ENCODE measurements at regions not wholly inside any gene's neighbourhood (a gene's known extent, or its start where the extent isn't known, plus 50 kb on each side); places are given as distances from the start of the nearest gene placed in this dataset.

GRCh38 chr4:85419103-85419502 lies 55.8 kb upstream of the ARHGAP24 start:
- H4K20me1 ChIP-seq (ENCODE audit: insufficient read depth, low read length), result no peaks in the 10 kb centered on the region
- H2AFZ ChIP-seq (ENCODE audit: low read length), result no peak overlapping the region
- no peaks in the 10 kb centered on the region for H3K79me2 ChIP-seq (ENCODE audit: low read length)
- H3K4me2 ChIP-seq (ENCODE audit: low read depth, low read length), result no peak overlapping the region
- no peak overlapping the region for H3K4me3 ChIP-seq (ENCODE audit: low read length)
- H3K4me1 ChIP-seq (ENCODE audit: low read length), result no peaks in the 10 kb centered on the region
- H3K9ac ChIP-seq (ENCODE audit: low read length), result no peak overlapping the region
- DNase-seq, result no peak
- H3F3A ChIP-seq (ENCODE audit: insufficient read depth, low read length), result no peaks in the 10 kb centered on the region
- no peaks in the 10 kb centered on the region for H3K9me3 ChIP-seq (replicated peaks; ENCODE audit: insufficient read depth, low read length)
- no peak for TF ChIP-seq CTCF (IDR thresholded peaks at IDR 0.05; ENCODE audit: low read length)
- no peaks in the 10 kb centered on the region for H3K9me2 ChIP-seq (replicated peaks; ENCODE audit: insufficient read depth, low read length)
- no peak overlapping the region for H3K27ac ChIP-seq (ENCODE audit: low read length)
- H3K36me3 ChIP-seq (replicated peaks; ENCODE audit: insufficient read depth, low read length), result no peaks in the 10 kb centered on the region
- H3K27me3 ChIP-seq (replicated peaks; ENCODE audit: insufficient read depth, low read length), result no peaks in the 10 kb centered on the region

GRCh38 chr4:85420831-85421230 lies 54.1 kb upstream of the ARHGAP24 start:
- H4K20me1 ChIP-seq (ENCODE audit: insufficient read depth, low read length), result no peaks in the 10 kb centered on the region
- no peak overlapping the region for H3K4me2 ChIP-seq (ENCODE audit: low read depth, low read length)
- H3K9ac ChIP-seq (ENCODE audit: low read length), result no peak overlapping the region
- no peaks in the 10 kb centered on the region for H3K9me2 ChIP-seq (replicated peaks; ENCODE audit: insufficient read depth, low read length)
- H3K9me3 ChIP-seq (replicated peaks; ENCODE audit: insufficient read depth, low read length), result no peaks in the 10 kb centered on the region
- H2AFZ ChIP-seq (ENCODE audit: low read length), result no peak overlapping the region
- no peak overlapping the region for H3K4me3 ChIP-seq (ENCODE audit: low read length)
- TF ChIP-seq CTCF (IDR thresholded peaks at IDR 0.05; ENCODE audit: low read length), result no peak
- TF ChIP-seq EZH2phosphoT487 (IDR thresholded peaks at IDR 0.05; ENCODE audit: low read length), result no peak
- no peak for TF ChIP-seq EZH2 (optimal IDR thresholded peaks at IDR 0.05; ENCODE audit: low read depth, low read length)
- H3K36me3 ChIP-seq (replicated peaks; ENCODE audit: insufficient read depth, low read length), result no peaks in the 10 kb centered on the region
- no peaks in the 10 kb centered on the region for H3K4me1 ChIP-seq (ENCODE audit: low read length)
- no peak overlapping the region for H3K27ac ChIP-seq (ENCODE audit: low read length)
- no peaks in the 10 kb centered on the region for H3K27me3 ChIP-seq (replicated peaks; ENCODE audit: insufficient read depth, low read length)
- H3F3A ChIP-seq (ENCODE audit: insufficient read depth, low read length), result no peaks in the 10 kb centered on the region
- no peak for DNase-seq
- H3K79me2 ChIP-seq (ENCODE audit: low read length), result no peaks in the 10 kb centered on the region

- H3K4me2 ChIP-seq (ENCODE audit: low read depth, low read length), result no peak overlapping the region
These were observed 51.5 kb upstream of the ARHGAP24 start for GRCh38 chr4:85423431-85423830.

More at GRCh38 chr4:85423431-85423830, 51.5 kb upstream of the ARHGAP24 start:
- Histone ChIP-seq H3K36me3 (replicated peaks; ENCODE audit: insufficient read depth, low read length) (no peaks in the 10 kb centered on the region), H3K79me2 (ENCODE audit: low read length) (no peaks in the 10 kb centered on the region), H3F3A (ENCODE audit: insufficient read depth, low read length) (no peaks in the 10 kb centered on the region), H3K4me1 (ENCODE audit: low read length) (no peaks in the 10 kb centered on the region), H4K20me1 (ENCODE audit: insufficient read depth, low read length) (no peaks in the 10 kb centered on the region), H3K27me3 (replicated peaks; ENCODE audit: insufficient read depth, low read length) (no peaks in the 10 kb centered on the region), H2AFZ (ENCODE audit: low read length) (no peak overlapping the region), H3K9me3 (replicated peaks; ENCODE audit: insufficient read depth, low read length) (no peaks in the 10 kb centered on the region), H3K9me2 (replicated peaks; ENCODE audit: insufficient read depth, low read length) (no peaks in the 10 kb centered on the region), H3K27ac (ENCODE audit: low read length) (no peak overlapping the region), H3K4me3 (ENCODE audit: low read length) (no peak overlapping the region), H3K9ac (ENCODE audit: low read length) (no peak overlapping the region)
- no peak for TF ChIP-seq EZH2 (optimal IDR thresholded peaks at IDR 0.05; ENCODE audit: low read depth, low read length)
- TF ChIP-seq EZH2phosphoT487 (IDR thresholded peaks at IDR 0.05; ENCODE audit: low read length), result no peak
- no peak for TF ChIP-seq CTCF (IDR thresholded peaks at IDR 0.05; ENCODE audit: low read length)
- DNase-seq, result no peak
